ENCODE measurements at regions not wholly inside any gene's neighbourhood (a gene's known extent, or its start where the extent isn't known, plus 50 kb on each side); places are given as distances from the start of the nearest gene placed in this dataset.
A peak's percentile ranks its signal among the peaks of the same experiment; 100 is the strongest.
"Not testable (repeated sequence)": the region's sequence is repeated elsewhere in the genome, so short reads cannot be mapped to it uniquely, and the experiment has no call there.

DNA sequence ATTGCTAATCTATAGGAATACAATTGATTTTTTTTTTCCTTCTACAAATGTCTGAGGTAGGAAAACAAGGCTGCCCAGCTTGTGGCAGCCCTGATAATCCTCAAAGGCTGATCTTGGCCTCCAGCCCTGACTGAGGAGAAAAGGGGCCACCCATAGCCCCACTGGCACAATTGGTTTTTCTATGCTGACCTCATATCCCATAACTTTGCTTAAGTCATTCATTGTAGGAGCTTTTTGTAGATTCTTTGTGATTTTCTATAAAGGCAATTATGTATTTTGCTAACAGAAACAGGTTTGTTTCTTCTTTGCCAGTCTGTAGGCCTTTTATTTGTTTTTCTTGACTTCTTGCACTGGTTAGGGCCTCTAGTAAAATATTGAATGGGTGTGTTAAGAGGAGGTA, 80.2 kb upstream of the C15orf39 start:
- DNase-seq = no peak
- no peaks in the 10 kb centered on the region for H3K27me3 ChIP-seq (ENCODE audit: control insufficient read depth, insufficient read depth, low read length)
- H3K4me3 ChIP-seq (ENCODE audit: insufficient read depth, low read depth, low read length) = no peak overlapping the region
- no peaks in the 10 kb centered on the region for H3K36me3 ChIP-seq (replicated peaks; ENCODE audit: control insufficient read depth, insufficient read depth, low read length)

DNA sequence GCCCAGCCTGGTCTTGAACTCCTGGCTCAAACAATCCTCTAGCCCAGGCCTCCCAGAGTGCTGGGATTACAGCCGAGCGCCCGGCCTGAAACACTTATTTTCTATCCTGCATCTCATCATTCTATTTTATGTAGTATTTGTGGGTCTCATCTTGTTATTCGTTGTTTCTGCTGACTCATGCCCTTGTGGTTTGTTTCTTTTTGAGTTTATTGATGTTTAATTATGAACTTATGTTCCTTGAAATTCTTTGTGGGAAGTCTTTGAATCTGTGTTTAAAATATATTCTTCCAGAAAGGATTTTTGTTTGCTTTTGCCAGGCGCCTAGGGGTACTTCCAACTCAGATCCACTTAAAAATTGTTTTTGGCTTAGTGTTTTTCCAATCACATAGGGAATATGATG, 78.3 kb upstream of the C15orf39 start:
- Histone ChIP-seq H3K4me3 (ENCODE audit: insufficient read depth, low read depth, low read length) (no peak overlapping the region), H3K27me3 (ENCODE audit: control insufficient read depth, insufficient read depth, low read length) (no peaks in the 10 kb centered on the region), H3K36me3 (replicated peaks; ENCODE audit: control insufficient read depth, insufficient read depth, low read length) (no peaks in the 10 kb centered on the region)
- no peak for DNase-seq

DNA sequence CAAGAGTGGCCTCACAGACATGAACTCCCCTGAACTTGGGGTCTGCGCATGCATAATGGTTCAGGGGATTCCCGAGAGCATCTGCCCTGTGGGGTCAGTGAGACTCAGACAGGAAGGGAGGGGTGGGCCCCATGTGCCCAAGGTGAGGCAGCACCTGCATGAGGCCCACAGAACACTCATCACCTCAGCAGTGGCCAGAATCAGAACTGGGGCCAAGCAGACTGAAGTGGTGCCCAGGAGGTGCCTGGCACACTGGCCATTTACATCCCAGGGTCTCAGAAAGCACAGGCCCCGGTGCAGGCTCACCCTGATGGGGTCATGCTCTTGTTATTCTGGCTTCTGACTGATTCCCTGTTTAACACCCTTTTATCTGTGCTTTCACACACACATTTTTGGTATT, 77.4 kb upstream of the C15orf39 start:
- DNase-seq = peak; percentile 15

DNA sequence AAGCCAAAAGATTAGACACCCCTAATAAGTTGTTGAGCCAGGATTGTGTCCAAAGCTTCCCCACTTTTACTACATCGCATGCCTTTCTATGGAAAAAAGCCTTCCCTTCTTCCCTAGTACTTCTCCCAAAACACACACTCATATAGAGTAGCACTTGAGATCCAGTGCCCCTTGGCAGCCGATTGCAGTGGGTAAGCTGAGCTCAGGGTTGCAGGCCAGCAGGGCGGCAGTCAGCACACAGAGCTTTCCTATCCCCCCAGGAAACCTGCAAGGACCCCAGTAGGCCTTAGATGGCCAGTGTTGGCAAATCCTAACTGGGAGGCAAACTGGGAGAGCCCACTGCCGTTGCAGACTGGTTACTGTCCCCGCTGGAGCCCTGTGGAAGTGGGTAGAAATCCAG, 75.7 kb upstream of the C15orf39 start:
- H3K36me3 ChIP-seq (replicated peaks; ENCODE audit: control insufficient read depth, insufficient read depth, low read length) = no peaks in the 10 kb centered on the region
- no peaks in the 10 kb centered on the region for H3K27me3 ChIP-seq (ENCODE audit: control insufficient read depth, insufficient read depth, low read length)
- no peak overlapping the region for H3K4me3 ChIP-seq (ENCODE audit: insufficient read depth, low read depth, low read length)
- DNase-seq = no peak

More for the DNA sequence above, 77.4 kb upstream of the C15orf39 start:
- not testable (repeated sequence) for H3K4me3 ChIP-seq (ENCODE audit: insufficient read depth, low read depth, low read length); H3K36me3 ChIP-seq (replicated peaks; ENCODE audit: control insufficient read depth, insufficient read depth, low read length); H3K27me3 ChIP-seq (ENCODE audit: control insufficient read depth, insufficient read depth, low read length)

DNA sequence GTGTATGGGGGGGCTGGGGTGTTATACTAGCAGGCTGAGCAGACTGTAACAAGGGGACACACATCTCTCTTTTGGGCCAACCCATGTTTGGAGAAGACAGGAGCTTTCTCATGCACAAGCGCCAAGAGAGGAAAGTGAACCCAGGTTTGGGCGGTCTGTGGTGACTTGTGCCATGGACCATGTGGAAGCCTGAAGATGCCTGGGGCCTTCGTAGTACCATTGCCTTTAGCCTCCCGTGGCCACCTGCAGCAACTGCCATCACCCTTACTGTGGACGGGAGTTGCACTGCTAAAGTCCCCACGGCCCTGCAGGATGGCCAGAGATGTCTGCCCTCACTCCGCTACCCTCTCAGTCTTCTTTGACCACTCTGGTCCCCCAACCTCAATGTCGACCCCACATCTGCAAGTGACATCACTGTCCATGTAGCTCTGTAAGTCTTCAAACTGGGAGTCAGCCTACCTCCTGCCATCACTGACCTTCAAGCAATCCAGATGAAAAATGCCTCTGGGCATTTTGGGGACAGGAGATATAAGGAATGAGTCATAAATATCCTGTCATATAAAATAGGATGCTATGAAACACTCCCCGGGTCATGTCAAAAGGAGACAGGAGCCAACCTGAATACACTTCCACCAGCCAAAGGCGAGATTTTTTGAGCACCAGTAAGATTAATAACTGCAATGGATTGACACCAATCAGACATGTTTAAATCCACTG, 74.7 kb upstream of the C15orf39 start:
- no peak for DNase-seq
- Histone ChIP-seq H3K27me3 (ENCODE audit: control insufficient read depth, insufficient read depth, low read length) (no peaks in the 10 kb centered on the region), H3K4me3 (ENCODE audit: insufficient read depth, low read depth, low read length) (no peak overlapping the region), H3K36me3 (replicated peaks; ENCODE audit: control insufficient read depth, insufficient read depth, low read length) (no peaks in the 10 kb centered on the region)

DNA sequence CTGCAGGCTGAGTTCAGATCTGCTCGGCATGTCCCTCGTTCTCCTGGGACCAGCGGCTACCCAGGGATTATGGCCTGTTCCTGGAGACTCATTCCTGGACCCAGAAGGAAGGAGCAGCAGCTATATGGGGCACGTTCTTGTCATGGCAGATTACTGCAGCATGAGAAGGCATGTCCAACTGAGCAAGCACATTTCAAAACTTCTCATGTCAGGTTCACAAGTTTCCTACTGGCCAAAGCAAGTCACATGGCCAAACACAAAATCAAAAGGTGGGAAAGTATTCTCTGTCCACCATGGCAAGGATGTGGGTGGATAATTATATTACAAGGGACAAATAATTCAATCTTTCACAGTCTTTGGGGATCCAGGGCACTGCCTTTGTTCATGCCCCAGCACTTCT, 71.9 kb upstream of the C15orf39 start:
- no peaks in the 10 kb centered on the region for H3K27me3 ChIP-seq (ENCODE audit: control insufficient read depth, insufficient read depth, low read length)
- no peaks in the 10 kb centered on the region for H3K36me3 ChIP-seq (replicated peaks; ENCODE audit: control insufficient read depth, insufficient read depth, low read length)
- H3K4me3 ChIP-seq (ENCODE audit: insufficient read depth, low read depth, low read length) = no peak overlapping the region
- DNase-seq = no peak

DNA sequence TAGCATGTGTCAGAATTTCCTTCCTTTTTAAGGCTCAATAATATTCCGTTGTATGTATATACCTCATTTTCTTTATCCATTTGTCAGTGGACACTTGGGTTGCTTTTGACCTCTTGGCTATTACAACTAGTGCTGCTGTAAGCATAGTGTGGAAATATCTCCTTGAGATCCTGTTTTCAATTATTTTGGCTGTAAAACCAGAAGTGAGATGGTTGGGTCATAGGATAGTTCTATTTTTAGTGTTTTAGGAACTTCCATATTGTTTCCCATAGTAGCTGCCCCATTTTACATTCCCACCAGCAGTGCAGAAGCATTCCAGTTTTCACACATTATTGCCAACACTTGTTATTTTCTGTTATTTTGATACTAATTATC, 70.4 kb upstream of the C15orf39 start:
- no peaks in the 10 kb centered on the region for H3K27me3 ChIP-seq (ENCODE audit: control insufficient read depth, insufficient read depth, low read length)
- no peak for DNase-seq
- H3K4me3 ChIP-seq (ENCODE audit: insufficient read depth, low read depth, low read length) = no peak overlapping the region
- H3K36me3 ChIP-seq (replicated peaks; ENCODE audit: control insufficient read depth, insufficient read depth, low read length) = no peaks in the 10 kb centered on the region

DNA sequence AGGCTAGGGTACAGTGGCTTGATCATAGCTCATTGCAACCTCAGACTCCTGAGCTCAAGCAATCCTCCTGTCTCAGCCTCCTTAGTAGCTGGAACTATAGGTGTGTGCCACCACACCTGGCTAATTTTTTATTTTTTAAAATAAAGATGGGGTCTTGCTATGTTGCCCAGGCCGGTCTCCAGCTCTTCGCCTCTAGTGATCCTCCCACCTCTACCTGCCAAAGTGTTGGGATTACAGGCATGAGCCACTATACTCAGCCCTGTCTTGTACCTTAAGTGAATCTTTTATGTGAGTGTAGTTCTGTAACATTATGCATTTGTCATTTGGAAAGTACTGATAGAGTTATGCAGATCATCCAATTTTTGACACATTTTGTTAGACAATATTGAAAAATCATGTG, 66.9 kb upstream of the C15orf39 start:
- no peaks in the 10 kb centered on the region for H3K36me3 ChIP-seq (replicated peaks; ENCODE audit: control insufficient read depth, insufficient read depth, low read length)
- H3K4me3 ChIP-seq (ENCODE audit: insufficient read depth, low read depth, low read length) = no peak overlapping the region
- no peak for DNase-seq
- H3K27me3 ChIP-seq (ENCODE audit: control insufficient read depth, insufficient read depth, low read length) = no peaks in the 10 kb centered on the region; the same call in 1 of the 2 replicates

DNA sequence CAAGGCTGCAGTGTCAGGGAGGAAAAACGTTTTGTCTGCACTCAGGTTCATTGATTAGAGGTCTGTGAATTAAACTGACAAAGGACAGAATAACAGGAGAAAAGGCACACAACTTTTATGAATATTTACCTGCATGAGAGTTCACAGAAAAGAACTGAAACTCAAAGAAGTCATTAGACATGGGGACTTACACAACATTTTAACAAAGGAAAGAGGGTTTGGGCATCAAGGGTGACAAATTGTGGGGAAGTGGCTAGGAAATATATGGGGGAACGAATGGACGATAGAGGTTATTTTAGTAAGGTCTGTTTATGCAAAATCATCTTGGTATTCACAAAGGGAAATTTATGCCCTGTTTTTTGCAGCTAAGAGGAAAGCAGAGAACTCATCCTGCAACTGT, 65.6 kb upstream of the C15orf39 start:
- no peak for DNase-seq
- Histone ChIP-seq H3K4me3 (ENCODE audit: insufficient read depth, low read depth, low read length) (no peak overlapping the region), H3K27me3 (ENCODE audit: control insufficient read depth, insufficient read depth, low read length) (no peaks in the 10 kb centered on the region; the same call in 1 of the 2 replicates)

DNA sequence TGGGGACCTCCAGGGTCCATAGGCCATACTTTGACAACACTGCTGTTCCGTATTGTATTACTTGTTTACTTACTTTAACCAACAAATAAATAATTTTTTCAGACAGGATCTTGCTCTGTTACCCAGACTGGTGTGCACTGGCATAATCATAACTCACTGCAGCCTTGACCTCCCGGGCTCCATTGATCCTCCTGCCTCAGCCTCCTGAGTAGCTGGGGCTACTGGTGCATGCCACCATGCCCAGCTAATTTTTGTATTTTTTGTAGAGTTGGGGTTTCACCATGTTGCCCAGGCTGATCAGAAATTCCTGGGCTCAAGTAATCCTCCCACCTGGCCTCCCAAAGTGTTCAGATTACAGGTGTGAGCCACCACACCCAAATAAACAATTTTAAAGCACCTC, 64.9 kb upstream of the C15orf39 start:
- no peak for DNase-seq
- H3K27me3 ChIP-seq (ENCODE audit: control insufficient read depth, insufficient read depth, low read length) = no peaks in the 10 kb centered on the region; the same call in 1 of the 2 replicates
- no peaks in the 10 kb centered on the region for H3K36me3 ChIP-seq (replicated peaks; ENCODE audit: control insufficient read depth, insufficient read depth, low read length)
- no peak overlapping the region for H3K4me3 ChIP-seq (ENCODE audit: insufficient read depth, low read depth, low read length)

More for the DNA sequence above, 65.6 kb upstream of the C15orf39 start:
- no peaks in the 10 kb centered on the region for H3K36me3 ChIP-seq (replicated peaks; ENCODE audit: control insufficient read depth, insufficient read depth, low read length)

DNA sequence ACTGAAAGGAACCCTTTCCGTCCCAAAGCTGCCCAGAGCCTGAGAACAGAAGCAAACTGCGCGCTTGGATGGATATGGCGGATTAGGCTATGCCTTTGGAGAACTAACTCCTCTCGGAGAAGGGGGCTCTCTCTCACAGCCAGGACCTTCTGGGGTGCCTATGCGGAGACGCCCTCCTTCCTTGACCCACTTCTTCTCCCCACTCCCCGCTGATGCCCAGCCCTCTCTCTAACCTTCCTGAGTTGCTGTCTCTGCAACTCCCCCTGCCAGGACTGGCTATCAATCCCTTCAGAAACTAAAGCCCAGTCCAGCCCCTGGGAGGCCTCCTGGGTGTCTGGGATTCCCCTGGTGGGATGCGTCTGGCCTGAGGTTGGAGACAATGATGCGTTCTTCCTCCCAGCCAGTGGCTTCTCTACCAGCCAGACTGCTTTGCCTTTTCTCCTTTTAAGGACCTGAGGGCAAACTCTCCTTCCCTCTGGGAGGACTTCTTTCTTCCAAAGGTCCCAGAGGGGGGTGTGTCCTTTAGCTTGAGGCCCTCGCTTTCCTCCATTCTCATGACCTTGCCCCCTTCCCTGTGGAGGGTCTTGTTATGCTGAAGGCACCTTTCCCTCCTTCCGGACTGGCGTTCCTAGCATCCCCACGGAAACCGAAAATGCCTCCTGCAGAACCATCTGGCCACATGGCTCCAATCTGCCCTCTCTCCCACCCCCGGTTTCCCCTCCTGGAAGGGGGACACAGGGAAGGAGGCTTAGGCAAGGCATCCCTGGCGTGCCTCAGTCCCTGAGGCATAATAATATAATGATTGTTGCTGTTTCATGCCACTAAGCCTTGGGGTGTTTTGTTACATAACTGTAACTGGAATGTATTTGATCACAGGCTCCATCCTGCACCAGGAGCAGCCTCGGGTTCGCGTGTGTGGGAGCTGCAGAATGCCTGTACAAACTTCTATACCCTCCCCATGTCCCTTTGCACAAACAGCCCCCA, 63.4 kb upstream of the C15orf39 start:
- DNase-seq = no peak
- no peaks in the 10 kb centered on the region for H3K36me3 ChIP-seq (replicated peaks; ENCODE audit: control insufficient read depth, insufficient read depth, low read length)
- no peak overlapping the region for H3K4me3 ChIP-seq (ENCODE audit: insufficient read depth, low read depth, low read length)
- H3K27me3 ChIP-seq (ENCODE audit: control insufficient read depth, insufficient read depth, low read length) = no peaks in the 10 kb centered on the region; the same call in 1 of the 2 replicates

DNA sequence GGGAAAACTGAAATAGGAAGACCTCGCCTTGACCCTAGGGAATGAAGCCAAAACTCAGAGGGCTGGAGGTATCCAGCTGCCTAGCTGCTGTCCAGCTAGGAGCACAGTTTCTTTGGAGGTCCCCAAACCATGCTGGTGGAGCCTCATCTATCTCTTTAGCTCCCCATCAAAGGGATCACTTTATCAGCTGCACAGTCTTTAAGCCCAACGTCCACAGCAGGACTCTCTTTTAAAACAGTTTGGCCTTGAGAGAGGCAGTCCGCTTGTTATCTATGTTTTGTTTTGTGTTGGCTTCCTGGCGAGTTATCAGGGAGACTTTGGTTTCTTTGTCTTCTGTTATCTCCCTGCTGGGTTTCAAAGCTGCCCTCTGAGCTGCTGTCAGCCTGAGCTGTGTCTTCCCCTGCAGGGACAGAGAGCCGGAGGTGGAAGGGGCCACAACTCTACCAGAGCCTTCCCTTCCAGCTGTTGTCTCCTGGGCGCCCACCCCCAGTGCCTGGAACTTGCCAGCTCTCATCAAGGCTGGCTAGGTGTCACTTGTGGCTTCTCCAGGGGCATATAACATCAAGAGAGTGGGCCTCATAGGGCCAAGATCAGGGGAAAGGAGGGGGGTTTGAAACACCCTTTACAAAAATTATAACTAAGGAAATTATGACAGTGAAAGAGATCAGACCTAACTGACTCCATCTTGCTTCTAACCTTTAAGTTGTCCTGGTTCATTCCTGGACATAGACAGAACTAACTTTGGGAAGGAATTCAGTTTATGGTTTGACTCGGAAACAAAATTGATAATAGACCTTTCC, 61.4 kb upstream of the C15orf39 start:
- no peak for DNase-seq

DNA sequence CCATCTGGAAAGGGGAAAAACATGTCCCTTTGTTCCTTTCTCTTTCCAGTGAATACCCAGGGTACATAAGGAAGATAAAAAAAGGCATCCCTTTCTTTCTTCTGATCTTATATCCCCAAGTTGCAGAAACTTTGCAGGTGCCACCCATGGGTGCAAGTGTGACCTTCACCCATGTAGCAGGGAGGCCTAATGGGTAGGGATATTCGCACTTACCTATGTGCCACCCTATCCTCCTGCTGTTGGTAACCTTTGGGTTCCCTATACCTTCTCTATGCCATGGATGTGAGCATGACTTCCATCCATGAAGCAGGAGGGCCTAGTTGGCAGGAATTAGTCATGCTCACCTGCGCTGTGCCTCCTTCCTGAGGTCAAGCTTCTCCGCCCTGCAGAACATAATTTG, 59.2 kb upstream of the C15orf39 start:
- H3K36me3 ChIP-seq (replicated peaks; ENCODE audit: control insufficient read depth, insufficient read depth, low read length) = no peaks in the 10 kb centered on the region
- H3K27me3 ChIP-seq (ENCODE audit: control insufficient read depth, insufficient read depth, low read length) = no peaks in the 10 kb centered on the region; the same call in 1 of the 2 replicates
- no peak overlapping the region for H3K4me3 ChIP-seq (ENCODE audit: insufficient read depth, low read depth, low read length)
- DNase-seq = no peak

More for the DNA sequence above, 61.4 kb upstream of the C15orf39 start:
- Histone ChIP-seq H3K36me3 (replicated peaks; ENCODE audit: control insufficient read depth, insufficient read depth, low read length) (no peaks in the 10 kb centered on the region), H3K4me3 (ENCODE audit: insufficient read depth, low read depth, low read length) (no peak overlapping the region), H3K27me3 (ENCODE audit: control insufficient read depth, insufficient read depth, low read length) (no peaks in the 10 kb centered on the region; the same call in 1 of the 2 replicates)

DNA sequence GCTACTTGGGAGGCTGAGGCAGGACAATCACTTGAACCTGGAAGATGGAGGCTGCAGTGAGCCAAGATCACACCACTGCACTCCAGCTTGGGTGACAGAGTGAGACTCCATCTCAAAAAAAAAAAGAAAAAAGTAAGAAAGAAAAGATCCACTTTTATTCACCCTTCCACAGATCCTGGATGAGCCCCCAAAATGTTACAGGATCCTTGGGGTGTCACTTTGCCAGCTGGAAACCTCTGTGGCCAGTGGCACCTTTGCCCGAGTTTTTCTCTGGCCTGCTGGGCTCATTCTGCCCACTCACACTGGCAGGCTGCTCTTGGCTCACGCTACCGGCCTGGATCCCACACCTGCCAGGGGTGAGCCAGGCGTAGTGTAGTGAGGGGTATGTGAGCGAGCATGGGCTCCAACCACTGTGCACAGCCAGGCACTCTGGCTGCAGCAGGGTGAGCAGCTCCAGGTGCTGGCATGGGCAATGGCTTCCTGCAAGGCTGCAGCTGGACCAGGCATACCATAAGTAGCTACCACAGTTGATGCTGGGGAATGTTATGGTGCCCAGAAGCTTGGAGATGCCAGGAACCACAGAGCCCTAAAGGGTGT, 57.8 kb upstream of the C15orf39 start:
- no peak for DNase-seq
- H3K27me3 ChIP-seq (ENCODE audit: control insufficient read depth, insufficient read depth, low read length) = no peaks in the 10 kb centered on the region; the same call in 1 of the 2 replicates
- H3K36me3 ChIP-seq (replicated peaks; ENCODE audit: control insufficient read depth, insufficient read depth, low read length) = no peaks in the 10 kb centered on the region
- H3K4me3 ChIP-seq (ENCODE audit: insufficient read depth, low read depth, low read length) = no peak overlapping the region
